A673 (cell line): ENCODE measurements at regions not wholly inside any gene's neighbourhood (a gene's known extent, or its start where the extent isn't known, plus 50 kb on each side); places are given as distances from the start of the nearest gene placed in this dataset.

Experiments used
- CTCF ChIP-seq: fragments of 300-800, 200-600 bp; sonication (generic); conservative IDR thresholded peaks from 2 replicates; pipeline ENCODE4 v1.5.1; 2017; ENCODE audit warnings: low read depth, mild to moderate bottlenecking, antibody characterized with exemption, low read length, moderate library complexity, mixed read lengths
- EZH2 ChIP-seq: fragments of 200-600 bp; sonication (generic); IDR thresholded peaks from 2 replicates; pipeline ENCODE4 v1.6.1; 2017; ENCODE audit warnings: borderline replicate concordance, low read depth, mild to moderate bottlenecking, mixed read lengths, antibody characterized with exemption, low read length; ENCODE audit not compliant: poor library complexity, severe bottlenecking

- TF ChIP-seq EZH2 (no peak), CTCF (no peak)
Measured at GRCh38 chr21:24112020-24112419, 1495.3 kb downstream of the MRPL39 start.
